ENCODE measurements at regions not wholly inside any gene's neighbourhood (a gene's known extent, or its start where the extent isn't known, plus 50 kb on each side); places are given as distances from the start of the nearest gene placed in this dataset.
"Not testable (repeated sequence)": the region's sequence is repeated elsewhere in the genome, so short reads cannot be mapped to it uniquely, and the experiment has no call there.

GRCh38 chr21:5121399-5121798 is 5400.0 kb upstream of the TPTE start:
- H3K36me3 ChIP-seq (ENCODE audit: insufficient read depth, low read length); H3K9ac ChIP-seq (ENCODE audit: insufficient read length); H3K9me3 ChIP-seq (ENCODE audit: low read depth, low read length); DNase-seq (ENCODE audit: low read depth, low spot score); H3K4me3 ChIP-seq; H3K27ac ChIP-seq: not testable (repeated sequence)

GRCh38 chr21:5121849-5122248 is 5399.5 kb upstream of the TPTE start:
- H3K36me3 ChIP-seq (ENCODE audit: insufficient read depth, low read length); DNase-seq (ENCODE audit: low read depth, low spot score); H3K9me3 ChIP-seq (ENCODE audit: low read depth, low read length); H3K4me3 ChIP-seq; H3K27ac ChIP-seq; H3K9ac ChIP-seq (ENCODE audit: insufficient read length): not testable (repeated sequence)

GRCh38 chr21:5123655-5124054 is 5397.7 kb upstream of the TPTE start:
- not testable (repeated sequence) for DNase-seq (ENCODE audit: low read depth, low spot score); H3K9me3 ChIP-seq (ENCODE audit: low read depth, low read length); H3K4me3 ChIP-seq; H3K36me3 ChIP-seq (ENCODE audit: insufficient read depth, low read length); H3K9ac ChIP-seq (ENCODE audit: insufficient read length); H3K27ac ChIP-seq

GRCh38 chr21:5128261-5128660 is 5393.1 kb upstream of the TPTE start:
- H3K9ac ChIP-seq (ENCODE audit: insufficient read length); H3K9me3 ChIP-seq (ENCODE audit: low read depth, low read length); H3K36me3 ChIP-seq (ENCODE audit: insufficient read depth, low read length); H3K27ac ChIP-seq; DNase-seq (ENCODE audit: low read depth, low spot score): not testable (repeated sequence)
- peak overlapping the region; percentile 47; the same call in 1 of the 2 replicates for H3K4me3 ChIP-seq

- not testable (repeated sequence) for H3K9me3 ChIP-seq (ENCODE audit: low read depth, low read length); H3K9ac ChIP-seq (ENCODE audit: insufficient read length); H3K4me3 ChIP-seq; H3K27ac ChIP-seq; DNase-seq (ENCODE audit: low read depth, low spot score); H3K36me3 ChIP-seq (ENCODE audit: insufficient read depth, low read length)
Observed at GRCh38 chr21:5133824-5134223, 5387.6 kb upstream of the TPTE start.

- not testable (repeated sequence) for H3K9ac ChIP-seq (ENCODE audit: insufficient read length); DNase-seq (ENCODE audit: low read depth, low spot score); H3K27ac ChIP-seq; H3K4me3 ChIP-seq; H3K36me3 ChIP-seq (ENCODE audit: insufficient read depth, low read length); H3K9me3 ChIP-seq (ENCODE audit: low read depth, low read length)
Observed at GRCh38 chr21:5136406-5136805, 5385.0 kb upstream of the TPTE start.

GRCh38 chr21:5137006-5137405 is 5384.4 kb upstream of the TPTE start:
- not testable (repeated sequence) for H3K9me3 ChIP-seq (ENCODE audit: low read depth, low read length); H3K27ac ChIP-seq; DNase-seq (ENCODE audit: low read depth, low spot score); H3K4me3 ChIP-seq; H3K36me3 ChIP-seq (ENCODE audit: insufficient read depth, low read length); H3K9ac ChIP-seq (ENCODE audit: insufficient read length)

- not testable (repeated sequence) for H3K4me3 ChIP-seq; H3K9ac ChIP-seq (ENCODE audit: insufficient read length); DNase-seq (ENCODE audit: low read depth, low spot score); H3K27ac ChIP-seq; H3K36me3 ChIP-seq (ENCODE audit: insufficient read depth, low read length); H3K9me3 ChIP-seq (ENCODE audit: low read depth, low read length)
Observed at GRCh38 chr21:5138687-5139086, 5382.7 kb upstream of the TPTE start.

GRCh38 chr21:5139528-5139927 is 5381.9 kb upstream of the TPTE start:
- not testable (repeated sequence) for H3K9me3 ChIP-seq (ENCODE audit: low read depth, low read length); DNase-seq (ENCODE audit: low read depth, low spot score); H3K36me3 ChIP-seq (ENCODE audit: insufficient read depth, low read length); H3K9ac ChIP-seq (ENCODE audit: insufficient read length); H3K4me3 ChIP-seq; H3K27ac ChIP-seq

- not testable (repeated sequence) for H3K4me3 ChIP-seq; DNase-seq (ENCODE audit: low read depth, low spot score)
Observed at GRCh38 chr21:5143011-5143410, 5378.4 kb upstream of the TPTE start.

GRCh38 chr21:5144731-5145130 is 5376.7 kb upstream of the TPTE start:
- not testable (repeated sequence) for H3K4me3 ChIP-seq; H3K27ac ChIP-seq; H3K9ac ChIP-seq (ENCODE audit: insufficient read length); DNase-seq (ENCODE audit: low read depth, low spot score); H3K36me3 ChIP-seq (ENCODE audit: insufficient read depth, low read length); H3K9me3 ChIP-seq (ENCODE audit: low read depth, low read length)

More at GRCh38 chr21:5143011-5143410, 5378.4 kb upstream of the TPTE start:
- H3K27ac ChIP-seq; H3K36me3 ChIP-seq (ENCODE audit: insufficient read depth, low read length); H3K9ac ChIP-seq (ENCODE audit: insufficient read length); H3K9me3 ChIP-seq (ENCODE audit: low read depth, low read length): not testable (repeated sequence)

- not testable (repeated sequence) for H3K27ac ChIP-seq; H3K4me3 ChIP-seq; H3K9ac ChIP-seq (ENCODE audit: insufficient read length); DNase-seq (ENCODE audit: low read depth, low spot score); H3K9me3 ChIP-seq (ENCODE audit: low read depth, low read length); H3K36me3 ChIP-seq (ENCODE audit: insufficient read depth, low read length)
Observed at GRCh38 chr21:5147685-5148084, 5373.7 kb upstream of the TPTE start.

- H3K4me3 ChIP-seq; H3K36me3 ChIP-seq (ENCODE audit: insufficient read depth, low read length); H3K9me3 ChIP-seq (ENCODE audit: low read depth, low read length); H3K9ac ChIP-seq (ENCODE audit: insufficient read length); DNase-seq (ENCODE audit: low read depth, low spot score); H3K27ac ChIP-seq: not testable (repeated sequence)
Observed at GRCh38 chr21:5149222-5149621, 5372.2 kb upstream of the TPTE start.

- H3K27ac ChIP-seq; DNase-seq (ENCODE audit: low read depth, low spot score); H3K36me3 ChIP-seq (ENCODE audit: insufficient read depth, low read length); H3K4me3 ChIP-seq; H3K9me3 ChIP-seq (ENCODE audit: low read depth, low read length); H3K9ac ChIP-seq (ENCODE audit: insufficient read length): not testable (repeated sequence)
Observed at GRCh38 chr21:5153842-5154640, 5367.3 kb upstream of the TPTE start.

- H3K27ac ChIP-seq; H3K9me3 ChIP-seq (ENCODE audit: low read depth, low read length); H3K9ac ChIP-seq (ENCODE audit: insufficient read length); H3K4me3 ChIP-seq; H3K36me3 ChIP-seq (ENCODE audit: insufficient read depth, low read length); DNase-seq (ENCODE audit: low read depth, low spot score): not testable (repeated sequence)
Observed at GRCh38 chr21:5154641-5154982, 5366.8 kb upstream of the TPTE start.
